HG02885 (cell line): ENCODE measurements at regions not wholly inside any gene's neighbourhood (a gene's known extent, or its start where the extent isn't known, plus 50 kb on each side); places are given as distances from the start of the nearest gene placed in this dataset.

Source experiments
- ATAC-seq: cut with Tn5 transposase; IDR thresholded peaks from one replicate; pipeline ENCODE4 v1.9.1; 2021; ENCODE audit warnings: mild to moderate bottlenecking; ENCODE audit not compliant: unreplicated experiment, poor library complexity

DNA sequence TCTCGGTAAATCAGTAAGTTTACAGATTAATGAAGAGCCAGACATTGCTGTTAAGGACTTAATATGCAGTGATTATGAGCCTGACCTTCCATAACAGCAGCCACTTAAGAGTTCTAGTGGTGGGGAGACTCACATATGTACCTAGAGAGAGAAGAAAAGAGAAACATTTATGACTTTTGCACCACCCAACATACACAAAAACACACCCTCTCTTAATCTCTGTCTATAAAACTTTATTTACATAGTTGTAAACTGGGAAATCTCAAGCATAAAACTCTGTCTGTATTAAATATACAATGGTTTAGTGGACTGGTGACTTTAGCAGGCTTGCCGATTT is 347.4 kb upstream of the ADGRL2 start:
- ATAC-seq: no peak

DNA sequence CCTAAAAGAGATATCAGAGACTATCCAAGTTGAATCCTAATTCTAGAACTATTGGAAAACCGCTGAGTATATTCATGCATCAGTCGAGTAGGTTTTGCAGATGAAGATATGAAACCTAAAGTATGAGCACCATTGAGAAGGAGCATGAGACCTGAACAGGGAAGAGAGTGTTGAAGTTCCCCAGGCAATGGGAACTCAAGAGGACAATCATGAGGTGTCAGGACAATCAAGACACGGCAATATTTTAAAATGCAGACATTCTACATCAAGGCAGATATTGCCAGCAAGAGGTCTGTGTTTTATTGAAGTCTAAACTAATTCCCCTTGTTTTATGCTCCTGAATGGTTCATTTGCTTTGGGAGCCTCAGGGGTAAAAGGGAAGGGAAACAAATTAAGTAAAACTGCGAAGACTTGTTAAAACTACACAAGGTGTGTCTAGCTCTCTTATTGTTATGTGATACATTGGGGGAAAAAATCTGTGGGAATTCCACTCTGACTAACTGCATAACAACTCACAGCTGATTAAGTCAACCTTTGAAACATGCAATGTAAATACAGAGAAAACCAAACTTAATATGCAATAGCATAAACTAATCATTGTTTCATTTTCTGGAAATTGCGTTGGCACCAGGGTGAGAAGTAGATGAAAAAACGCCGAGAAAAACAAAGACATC is 347.9 kb upstream of the ADGRL2 start:
- ATAC-seq: no peak

DNA sequence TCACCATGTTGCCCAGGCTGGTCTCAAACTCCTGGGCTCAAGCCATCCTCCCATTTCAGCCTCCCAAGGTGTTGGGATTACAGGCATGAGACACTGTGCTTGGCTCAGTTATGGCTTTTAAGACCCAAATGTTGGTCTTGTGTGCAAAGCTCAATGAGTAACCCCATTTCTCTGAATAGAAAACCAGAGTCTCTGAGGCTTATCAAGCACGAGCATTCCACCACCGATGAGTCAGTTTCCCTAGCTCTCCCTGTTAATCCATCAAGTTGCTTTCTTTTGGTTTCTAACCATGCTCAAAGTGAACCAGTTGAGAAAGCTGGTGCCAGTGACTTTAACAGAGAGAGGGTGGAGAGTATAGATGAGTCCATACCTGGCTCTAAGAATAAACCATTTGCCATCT is 350.9 kb upstream of the ADGRL2 start:
- no peak for ATAC-seq

DNA sequence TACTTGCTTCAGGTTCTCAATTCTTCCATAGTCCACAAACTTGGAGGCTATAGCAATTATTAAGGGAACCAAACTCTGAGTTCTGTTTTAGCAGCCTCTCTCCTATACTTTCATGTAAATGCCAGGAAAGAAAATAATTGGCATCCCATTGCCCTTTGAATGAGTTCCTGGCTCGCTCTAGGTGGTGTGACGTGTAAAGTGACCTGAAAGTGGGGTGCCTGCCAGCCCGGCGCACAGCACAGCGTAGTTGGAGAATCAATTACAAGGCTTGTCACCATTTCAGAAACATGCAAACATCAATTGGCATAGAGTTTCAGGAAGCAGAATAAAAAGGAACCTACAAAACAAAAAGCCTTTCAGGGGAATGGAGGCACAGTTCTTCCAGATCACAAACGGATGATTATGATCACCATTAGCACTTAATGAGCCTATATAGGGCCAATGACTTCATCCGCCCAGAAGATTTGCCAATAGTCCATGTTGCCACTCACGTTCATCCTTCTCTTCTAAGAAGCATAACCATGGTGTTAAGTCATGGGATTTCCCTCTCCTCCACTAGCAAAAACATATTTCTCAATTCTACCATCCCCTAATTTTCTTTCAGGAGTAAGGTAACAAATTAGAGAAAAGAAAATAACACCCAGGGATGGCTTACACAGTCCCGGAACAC is 354.6 kb upstream of the ADGRL2 start:
- ATAC-seq: no peak

DNA sequence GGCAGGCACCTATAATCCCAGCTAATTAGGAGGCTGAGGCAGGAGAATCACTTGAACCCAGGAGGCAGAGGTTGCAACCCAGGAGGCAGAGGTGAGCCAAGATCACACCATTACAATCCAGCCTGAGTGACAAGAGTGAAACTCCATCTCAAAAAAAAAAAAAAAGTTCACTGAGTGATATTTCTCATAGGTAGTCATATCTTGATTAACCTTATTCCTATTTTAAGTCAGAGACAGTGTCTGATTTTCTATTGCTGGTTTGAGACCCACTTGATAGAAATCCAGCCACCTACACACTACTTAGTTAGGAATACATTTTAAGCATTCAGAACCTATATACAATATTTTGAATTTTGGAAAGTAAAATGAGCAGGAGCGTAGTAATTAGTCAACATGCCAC is 357.4 kb upstream of the ADGRL2 start:
- peak; percentile 39 for ATAC-seq

DNA sequence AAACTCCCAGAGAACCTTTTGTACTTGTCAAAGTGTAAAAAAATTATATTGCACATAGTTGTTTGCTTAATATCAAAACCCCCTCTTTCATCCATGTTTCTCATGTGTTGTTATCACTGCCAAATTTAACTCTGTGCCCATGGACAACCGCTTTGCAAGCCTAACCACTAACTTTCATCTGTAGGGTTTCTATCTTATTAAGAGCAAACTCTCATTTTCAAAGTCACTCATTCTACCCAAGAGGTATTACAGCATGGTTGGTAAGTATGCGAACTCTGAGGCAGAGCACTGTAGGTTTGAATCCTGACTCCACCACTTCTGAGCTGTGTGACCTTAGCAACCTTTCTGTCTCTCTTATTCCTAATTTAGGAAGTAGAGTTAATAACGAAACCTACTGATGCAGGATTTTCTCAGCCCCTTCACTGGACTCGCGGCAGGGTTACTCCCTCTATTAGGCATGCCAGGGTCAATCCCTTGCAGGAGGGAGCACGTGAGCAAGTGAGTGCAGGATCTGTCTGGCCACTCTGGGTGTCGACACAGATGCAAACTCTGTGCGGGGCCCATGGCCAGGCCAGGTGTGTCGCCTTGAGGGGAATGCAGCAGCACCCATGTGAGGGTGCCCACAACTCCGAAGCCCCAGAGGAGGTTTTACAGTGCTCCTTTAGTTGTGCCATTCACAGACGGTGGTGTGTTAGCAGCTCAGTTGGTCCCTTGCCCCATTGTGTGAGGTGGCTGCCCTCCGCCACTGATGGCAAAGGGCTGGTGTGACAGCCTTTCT is 361.5 kb upstream of the ADGRL2 start:
- peak; percentile 58 for ATAC-seq

DNA sequence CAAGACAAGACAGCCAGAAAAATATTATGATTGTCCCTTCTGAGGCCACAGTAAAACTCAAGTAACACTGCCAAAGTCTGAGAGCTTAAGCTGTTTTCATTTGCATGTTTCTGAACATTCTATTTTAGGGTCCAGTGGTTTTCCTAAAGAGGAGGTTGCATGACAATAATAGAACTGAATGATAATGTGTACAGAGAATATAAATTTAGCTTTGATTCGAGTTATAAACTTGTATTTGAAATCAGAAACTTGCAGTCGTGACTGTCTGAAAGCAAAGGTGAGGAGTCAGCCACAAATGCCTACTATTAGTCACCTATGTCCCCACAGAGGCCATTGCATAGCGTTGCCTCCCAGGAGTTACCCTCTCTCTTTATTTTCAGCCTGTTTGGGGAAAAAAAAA is 363.1 kb upstream of the ADGRL2 start:
- peak; percentile 88 for ATAC-seq

DNA sequence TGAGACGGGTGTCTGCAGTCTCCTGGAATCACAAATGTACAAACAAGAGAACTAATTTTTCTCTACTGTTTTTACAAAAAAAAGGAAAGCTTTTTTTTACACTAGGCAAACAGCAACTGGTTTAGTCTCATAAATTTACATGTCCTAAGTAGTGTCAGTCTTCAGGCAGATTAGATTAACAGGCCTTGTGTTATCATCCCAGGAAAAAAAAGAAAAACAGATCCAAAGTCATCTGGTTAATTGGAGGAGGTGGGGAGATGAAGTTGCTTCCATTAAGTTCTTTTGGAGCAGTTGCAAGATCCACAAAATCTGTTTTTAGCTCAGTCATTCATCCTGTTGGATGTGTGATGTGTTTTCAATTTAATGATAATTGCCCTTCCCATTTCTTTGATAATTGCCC is 363.5 kb upstream of the ADGRL2 start:
- ATAC-seq: no peak

DNA sequence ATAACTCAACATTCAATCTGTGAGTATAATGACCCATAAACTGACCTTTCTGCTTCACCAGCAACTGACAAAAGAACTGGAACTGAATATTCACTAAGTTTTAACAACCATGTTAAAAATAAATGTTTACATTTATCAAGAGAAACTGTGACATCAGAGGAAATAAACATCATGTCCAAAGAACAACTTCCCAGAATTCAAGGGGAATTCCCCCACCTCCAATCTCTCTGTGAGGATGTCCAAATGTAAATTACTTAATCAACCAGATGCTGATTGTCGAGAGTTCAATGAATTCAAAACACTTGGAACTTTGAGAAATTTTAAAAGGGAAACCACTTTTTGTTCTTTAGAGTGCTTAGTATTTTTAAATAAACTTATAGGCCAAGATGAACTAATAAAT is 365.6 kb upstream of the ADGRL2 start:
- ATAC-seq: no peak

DNA sequence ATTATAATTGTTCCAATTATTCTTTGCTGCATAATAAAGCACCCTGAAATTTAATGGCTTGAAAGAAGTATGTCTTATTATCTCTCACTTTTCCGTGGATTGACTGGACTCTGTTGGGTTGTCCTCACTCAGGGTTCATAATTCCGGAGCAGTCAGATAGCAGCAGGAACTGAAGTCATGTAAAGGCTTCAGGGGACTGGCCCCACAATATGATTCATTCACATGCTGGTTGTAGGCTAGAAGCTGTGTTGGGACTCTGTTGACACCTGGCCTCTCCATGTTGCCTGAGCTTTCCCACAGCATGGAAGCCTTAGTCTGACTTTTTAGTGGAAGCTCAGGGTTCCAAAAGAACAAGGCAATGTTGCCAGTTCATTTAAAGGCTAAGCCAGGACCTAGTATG is 367.1 kb upstream of the ADGRL2 start:
- no peak for ATAC-seq

DNA sequence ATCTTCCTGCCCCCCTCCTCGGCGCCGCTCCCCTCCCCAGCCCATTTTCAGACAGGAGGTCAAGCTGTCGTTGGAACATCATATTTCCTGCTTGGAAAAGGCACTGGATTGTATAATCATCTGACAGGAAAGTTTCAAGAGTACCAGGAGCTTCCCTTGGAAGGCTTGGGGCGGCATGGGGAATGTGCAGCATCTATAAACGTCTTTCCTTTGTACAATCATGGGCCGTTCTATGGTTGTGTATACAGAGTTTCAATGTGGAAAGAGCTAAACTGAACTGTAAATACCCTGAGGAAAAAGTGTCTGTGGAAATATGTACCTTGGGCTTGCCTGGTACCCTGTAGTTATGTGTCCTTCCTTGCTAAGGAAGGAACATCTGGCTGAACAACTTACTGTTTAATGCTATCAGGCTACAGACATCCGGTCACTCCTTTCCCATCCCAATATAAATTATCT is 368.1 kb upstream of the ADGRL2 start:
- no peak for ATAC-seq

DNA sequence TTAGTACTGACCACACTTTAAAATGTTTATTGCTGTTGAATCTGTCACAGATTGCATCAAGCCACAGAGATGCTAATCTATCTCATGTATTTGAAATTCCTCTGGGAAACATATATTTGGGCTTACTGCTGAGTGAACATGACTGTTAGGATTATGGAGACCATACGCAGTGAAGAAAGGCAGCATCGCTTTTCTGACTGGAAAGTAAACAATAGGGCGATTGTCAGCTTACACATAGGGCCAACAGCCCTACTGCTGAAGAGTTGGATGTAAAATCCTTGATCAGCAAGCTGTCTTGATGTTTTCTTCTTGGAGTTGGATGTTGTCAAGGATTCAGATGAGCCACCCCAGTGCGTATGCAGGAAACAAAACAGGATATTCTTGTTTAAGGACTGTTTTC is 368.7 kb upstream of the ADGRL2 start:
- ATAC-seq: no peak

DNA sequence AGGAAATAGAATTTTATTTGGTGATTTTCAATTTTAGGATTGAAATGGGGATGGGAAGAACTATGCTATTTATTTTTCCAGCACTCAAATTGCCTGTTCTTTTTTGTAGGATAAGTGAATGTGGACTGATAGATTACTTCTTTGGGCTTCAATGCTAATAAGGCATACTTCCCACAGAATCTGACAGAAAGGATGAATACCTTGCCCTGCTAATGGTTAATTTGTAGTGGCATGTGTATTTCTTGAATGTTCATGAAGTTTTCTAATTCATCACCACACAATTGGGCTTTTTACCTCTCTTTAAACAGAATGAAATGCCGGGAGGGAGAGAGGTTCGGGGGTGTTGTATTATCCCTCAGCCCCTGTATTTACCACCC is 369.1 kb upstream of the ADGRL2 start:
- ATAC-seq: no peak

DNA sequence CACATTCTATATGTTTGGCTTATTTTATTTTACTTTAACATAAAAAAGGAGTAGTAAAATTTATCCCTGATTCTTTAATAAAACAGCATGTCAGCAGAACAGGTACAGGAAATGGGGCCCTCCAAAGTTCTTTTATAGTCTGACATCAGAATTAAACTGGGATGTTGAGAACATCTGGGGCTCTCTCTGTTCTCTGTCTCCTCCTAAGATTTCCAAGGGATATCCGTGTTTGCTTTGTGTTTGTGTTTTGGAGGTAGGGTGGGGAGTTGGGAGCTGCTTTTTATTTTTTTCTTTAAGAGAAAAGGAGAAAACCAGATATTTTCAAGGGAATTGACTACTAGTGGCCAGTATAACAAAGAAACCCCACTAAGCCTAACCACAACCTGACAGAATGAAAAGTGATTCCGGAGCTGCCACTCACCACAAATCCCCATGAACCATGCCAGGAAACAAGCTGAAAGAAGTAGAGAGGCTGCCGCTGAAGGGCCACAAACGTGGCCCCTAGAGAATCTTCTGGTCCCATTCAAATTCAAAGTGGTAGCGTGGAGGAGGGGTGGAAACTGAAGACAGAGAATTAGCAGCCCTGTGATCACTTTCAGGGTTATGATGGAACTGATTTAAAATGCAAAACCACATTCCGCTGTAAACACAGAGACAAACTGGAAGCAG is 369.6 kb upstream of the ADGRL2 start:
- ATAC-seq: peak; percentile 58

DNA sequence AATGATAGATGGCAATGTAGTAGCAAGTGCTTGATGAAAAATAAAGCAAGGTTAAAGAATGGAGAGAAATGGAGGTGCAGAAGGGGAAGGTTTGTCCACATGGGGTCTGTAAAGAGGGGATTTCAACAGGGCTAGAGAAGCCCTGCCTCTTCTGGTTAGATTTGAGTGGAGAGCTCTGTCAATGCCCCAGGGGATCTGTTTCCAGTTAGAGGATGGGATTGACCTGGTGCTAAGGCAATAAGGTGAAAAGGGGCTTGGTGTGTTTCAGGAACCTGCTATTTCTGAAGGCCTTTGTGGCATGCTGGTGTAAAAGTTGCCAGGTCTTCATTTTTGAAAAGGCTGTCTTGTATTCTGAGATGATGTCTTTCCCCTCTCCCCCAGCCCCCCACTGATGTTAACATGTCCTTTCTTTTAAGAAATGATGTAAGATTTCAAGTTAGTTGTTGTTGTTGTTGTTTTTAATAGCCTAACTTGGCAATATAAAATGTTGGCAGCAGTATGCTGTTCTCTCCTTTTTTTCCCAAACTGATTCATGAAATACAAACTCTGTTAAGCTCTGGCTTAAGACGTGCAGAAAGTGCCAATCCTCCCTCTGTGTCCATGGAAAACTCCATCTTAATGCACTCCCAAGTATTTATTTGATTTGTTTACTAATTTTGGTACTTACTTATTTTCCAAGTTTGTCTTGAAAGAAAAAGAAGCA is 370.3 kb upstream of the ADGRL2 start:
- ATAC-seq: no peak

DNA sequence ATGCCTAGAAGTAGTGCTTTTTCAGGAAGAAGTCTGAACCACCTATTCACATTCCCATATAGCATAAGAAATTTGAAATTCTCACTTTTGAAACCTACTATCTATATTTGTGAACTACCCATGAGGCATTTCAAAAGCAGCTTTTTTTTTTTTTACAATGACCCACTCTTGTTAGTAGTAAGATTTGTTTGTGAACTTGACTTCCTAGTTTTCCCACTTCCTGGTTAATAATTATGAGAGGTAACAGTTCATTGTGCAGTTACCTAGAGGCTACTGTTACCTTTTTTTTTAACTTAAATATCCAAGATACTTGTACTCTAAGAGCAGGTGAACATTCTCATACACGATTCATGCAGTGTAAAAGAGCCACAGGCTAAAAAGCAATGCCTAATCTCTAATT is 371.7 kb upstream of the ADGRL2 start:
- no peak for ATAC-seq

DNA sequence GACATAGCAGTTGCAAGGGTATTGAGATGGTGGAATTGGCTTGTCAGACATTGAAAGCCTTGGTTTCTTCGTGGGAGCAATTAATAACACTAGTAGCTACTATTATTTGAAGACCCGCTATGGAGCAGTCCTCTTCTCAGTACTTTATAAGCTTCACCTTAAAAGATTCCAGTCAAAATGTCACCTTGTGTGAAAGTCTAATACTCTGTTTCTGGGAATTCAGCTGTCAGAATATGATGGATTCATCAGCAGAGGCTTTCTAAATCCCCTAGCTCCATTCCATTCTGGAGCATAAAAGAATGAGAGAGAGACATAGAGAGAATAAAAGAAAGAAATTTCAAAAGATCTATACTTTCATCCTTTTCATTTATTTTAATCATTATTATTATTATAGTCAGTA is 375.9 kb upstream of the ADGRL2 start:
- no peak for ATAC-seq

DNA sequence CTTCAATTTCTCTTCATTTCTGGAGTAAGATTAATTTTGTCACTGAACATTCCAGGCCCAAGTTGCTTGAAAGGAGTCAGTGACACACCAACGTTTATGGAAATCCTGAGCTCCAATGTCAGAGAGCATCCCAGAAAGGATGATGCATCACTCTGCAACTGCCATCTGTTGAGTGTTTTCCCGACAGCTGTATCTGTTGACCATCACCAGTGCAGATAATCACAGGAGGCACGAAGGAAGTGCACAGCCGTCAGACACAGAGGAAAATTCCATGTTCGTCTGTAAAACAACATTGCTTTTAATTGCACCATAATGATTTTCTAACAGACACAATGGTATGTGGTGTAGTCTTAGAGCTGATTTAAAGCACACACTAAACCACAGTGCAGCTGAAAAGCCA is 376.7 kb upstream of the ADGRL2 start:
- ATAC-seq: no peak

DNA sequence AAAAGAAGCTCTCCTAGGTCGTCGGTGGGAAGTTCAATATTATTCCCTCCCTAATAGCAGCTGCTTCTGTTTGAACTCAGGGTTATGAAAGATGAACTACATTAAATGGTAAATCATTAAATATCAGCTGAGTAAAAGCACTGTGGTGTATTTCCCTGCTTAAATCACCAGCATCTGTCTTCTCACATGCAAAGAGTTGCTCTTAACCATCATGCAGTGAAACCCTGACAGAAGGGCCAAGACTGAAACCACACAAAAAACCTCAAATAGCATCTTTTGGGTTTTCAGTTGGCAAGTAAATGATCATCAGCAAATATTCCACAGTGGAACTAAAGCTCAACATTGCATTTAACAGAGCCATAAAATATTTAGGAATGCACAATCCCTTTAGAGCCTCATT is 380.0 kb upstream of the ADGRL2 start:
- peak; percentile 69 for ATAC-seq

DNA sequence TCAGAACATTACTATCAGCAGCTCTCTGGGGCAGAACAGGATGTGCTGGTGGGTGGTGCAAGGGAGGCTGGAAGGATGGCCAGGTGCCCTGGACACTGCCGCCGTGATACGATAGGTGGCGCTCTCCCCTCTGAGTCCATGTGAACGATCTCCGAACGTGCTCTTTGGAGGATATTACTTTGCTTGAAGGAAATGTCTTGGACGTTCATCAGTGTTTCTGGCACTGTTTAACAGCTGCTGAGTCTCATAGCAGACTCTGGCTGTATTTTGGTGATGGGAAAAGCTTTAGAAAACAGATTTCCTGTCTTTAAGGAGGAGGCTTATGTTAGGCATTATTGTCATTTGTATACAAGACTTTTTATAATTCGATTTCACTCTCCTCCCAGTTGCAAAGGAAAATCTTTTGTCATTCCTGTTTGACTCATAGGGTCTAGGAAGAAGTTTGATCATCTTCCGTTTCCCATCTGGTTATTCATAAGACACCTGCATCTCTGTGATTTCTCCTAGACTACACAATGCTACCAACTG is 386.2 kb upstream of the ADGRL2 start:
- ATAC-seq: peak; percentile 96
